ENCODE measurements at regions not wholly inside any gene's neighbourhood (a gene's known extent, or its start where the extent isn't known, plus 50 kb on each side); places are given as distances from the start of the nearest gene placed in this dataset.

GRCh38 chr21:35922618-35923017 is 137.7 kb downstream of the SETD4 start:
- peaks cover 26% of the 10 kb centered on the region for H3K27me3 Mint-ChIP-seq

GRCh38 chr21:35921471-35921870 is 138.9 kb downstream of the SETD4 start:
- Mint-ChIP-seq H3K27ac (no peak overlapping the region), H3K4me1 (ENCODE audit: low read depth) (no peaks in the 10 kb centered on the region), H3K27me3 (peaks cover 26% of the 10 kb centered on the region), H3K9me3 (peaks cover 3% of the 10 kb centered on the region), H3K4me3 (no peak overlapping the region), H3K36me3 (ENCODE audit: low read depth) (no peaks in the 10 kb centered on the region)

More at GRCh38 chr21:35922618-35923017, 137.7 kb downstream of the SETD4 start:
- Mint-ChIP-seq H3K4me1 (ENCODE audit: low read depth) (no peaks in the 10 kb centered on the region), H3K4me3 (no peak overlapping the region), H3K27ac (no peak overlapping the region), H3K36me3 (ENCODE audit: low read depth) (no peaks in the 10 kb centered on the region), H3K9me3 (peaks cover 3% of the 10 kb centered on the region)

- H3K27ac Mint-ChIP-seq, result no peak overlapping the region
- H3K9me3 Mint-ChIP-seq, result peaks cover 11% of the 10 kb centered on the region
- no peaks in the 10 kb centered on the region for H3K4me1 Mint-ChIP-seq (ENCODE audit: low read depth)
- no peak overlapping the region for H3K4me3 Mint-ChIP-seq
- H3K36me3 Mint-ChIP-seq (ENCODE audit: low read depth), result no peaks in the 10 kb centered on the region
- H3K27me3 Mint-ChIP-seq, result peaks cover 26% of the 10 kb centered on the region
Measured at GRCh38 chr21:35920436-35920835, 139.9 kb downstream of the SETD4 start.

GRCh38 chr21:35915030-35915429 is 145.3 kb downstream of the SETD4 start:
- no peaks in the 10 kb centered on the region for H3K4me1 Mint-ChIP-seq (ENCODE audit: low read depth)
- no peak overlapping the region for H3K4me3 Mint-ChIP-seq
- no peak overlapping the region for H3K27ac Mint-ChIP-seq
- H3K36me3 Mint-ChIP-seq (ENCODE audit: low read depth), result no peaks in the 10 kb centered on the region
- H3K9me3 Mint-ChIP-seq, result peaks cover 17% of the 10 kb centered on the region
- H3K27me3 Mint-ChIP-seq, result peaks cover 27% of the 10 kb centered on the region

- H3K27me3 Mint-ChIP-seq, result peaks cover 19% of the 10 kb centered on the region
- H3K27ac Mint-ChIP-seq, result no peak overlapping the region
- no peaks in the 10 kb centered on the region for H3K36me3 Mint-ChIP-seq (ENCODE audit: low read depth)
- H3K9me3 Mint-ChIP-seq, result peaks cover 14% of the 10 kb centered on the region
- no peak overlapping the region for H3K4me3 Mint-ChIP-seq
- H3K4me1 Mint-ChIP-seq (ENCODE audit: low read depth), result no peaks in the 10 kb centered on the region
Measured at GRCh38 chr21:35911412-35912191, 148.7 kb downstream of the SETD4 start.

- Mint-ChIP-seq H3K36me3 (ENCODE audit: low read depth) (no peaks in the 10 kb centered on the region), H3K4me3 (no peak overlapping the region), H3K4me1 (ENCODE audit: low read depth) (no peaks in the 10 kb centered on the region), H3K27ac (no peak overlapping the region), H3K9me3 (peaks cover under 1% of the 10 kb centered on the region), H3K27me3 (peaks cover 7% of the 10 kb centered on the region)
Measured at GRCh38 chr21:35909456-35910223, 150.7 kb downstream of the SETD4 start.

GRCh38 chr21:35908311-35909078 is 151.8 kb downstream of the SETD4 start:
- H3K27ac Mint-ChIP-seq, result no peak overlapping the region

GRCh38 chr21:35906586-35906985 is 153.7 kb downstream of the SETD4 start:
- peaks cover 4% of the 10 kb centered on the region for H3K27me3 Mint-ChIP-seq
- no peak overlapping the region for H3K4me3 Mint-ChIP-seq

More at GRCh38 chr21:35908311-35909078, 151.8 kb downstream of the SETD4 start:
- Mint-ChIP-seq H3K36me3 (ENCODE audit: low read depth) (no peaks in the 10 kb centered on the region), H3K27me3 (peaks cover 7% of the 10 kb centered on the region), H3K4me1 (ENCODE audit: low read depth) (no peaks in the 10 kb centered on the region), H3K4me3 (no peak overlapping the region), H3K9me3 (no peaks in the 10 kb centered on the region)

GRCh38 chr21:35905963-35906345 is 154.4 kb downstream of the SETD4 start:
- Mint-ChIP-seq H3K4me3 (no peak overlapping the region), H3K4me1 (ENCODE audit: low read depth) (no peaks in the 10 kb centered on the region), H3K9me3 (no peaks in the 10 kb centered on the region), H3K27ac (no peak overlapping the region), H3K27me3 (peaks cover 9% of the 10 kb centered on the region), H3K36me3 (ENCODE audit: low read depth) (no peaks in the 10 kb centered on the region)

More at GRCh38 chr21:35906586-35906985, 153.7 kb downstream of the SETD4 start:
- H3K36me3 Mint-ChIP-seq (ENCODE audit: low read depth), result no peaks in the 10 kb centered on the region
- no peak overlapping the region for H3K27ac Mint-ChIP-seq
- no peaks in the 10 kb centered on the region for H3K9me3 Mint-ChIP-seq
- H3K4me1 Mint-ChIP-seq (ENCODE audit: low read depth), result no peaks in the 10 kb centered on the region

GRCh38 chr21:35905096-35905962 is 155.0 kb downstream of the SETD4 start:
- no peaks in the 10 kb centered on the region for H3K4me1 Mint-ChIP-seq (ENCODE audit: low read depth)
- no peaks in the 10 kb centered on the region for H3K36me3 Mint-ChIP-seq (ENCODE audit: low read depth)
- H3K4me3 Mint-ChIP-seq, result no peak overlapping the region
- peaks cover 13% of the 10 kb centered on the region for H3K27me3 Mint-ChIP-seq
- H3K9me3 Mint-ChIP-seq, result no peaks in the 10 kb centered on the region
- no peak overlapping the region for H3K27ac Mint-ChIP-seq

- no peak overlapping the region for H3K4me3 Mint-ChIP-seq
- no peaks in the 10 kb centered on the region for H3K9me3 Mint-ChIP-seq
- no peaks in the 10 kb centered on the region for H3K4me1 Mint-ChIP-seq (ENCODE audit: low read depth)
- H3K36me3 Mint-ChIP-seq (ENCODE audit: low read depth), result no peaks in the 10 kb centered on the region
- H3K27me3 Mint-ChIP-seq, result peaks cover 18% of the 10 kb centered on the region
- no peak overlapping the region for H3K27ac Mint-ChIP-seq
Measured at GRCh38 chr21:35900539-35900938, 159.8 kb downstream of the SETD4 start.

- H3K4me3 Mint-ChIP-seq, result no peak overlapping the region
- no peaks in the 10 kb centered on the region for H3K36me3 Mint-ChIP-seq (ENCODE audit: low read depth)
- no peaks in the 10 kb centered on the region for H3K4me1 Mint-ChIP-seq (ENCODE audit: low read depth)
- no peak overlapping the region for H3K27ac Mint-ChIP-seq
- H3K9me3 Mint-ChIP-seq, result no peaks in the 10 kb centered on the region
- peaks cover 9% of the 10 kb centered on the region for H3K27me3 Mint-ChIP-seq
Measured at GRCh38 chr21:35896060-35896459, 164.3 kb downstream of the SETD4 start.

- Mint-ChIP-seq H3K27me3 (peaks cover 5% of the 10 kb centered on the region), H3K4me3 (no peak overlapping the region), H3K27ac (no peak overlapping the region), H3K4me1 (ENCODE audit: low read depth) (no peaks in the 10 kb centered on the region), H3K9me3 (no peaks in the 10 kb centered on the region), H3K36me3 (ENCODE audit: low read depth) (no peaks in the 10 kb centered on the region)
Measured at GRCh38 chr21:35895598-35895997, 164.7 kb downstream of the SETD4 start.

- no peak overlapping the region for H3K4me3 Mint-ChIP-seq
Measured at GRCh38 chr21:35893156-35893555, 167.2 kb downstream of the SETD4 start.

More at GRCh38 chr21:35893156-35893555, 167.2 kb downstream of the SETD4 start:
- Mint-ChIP-seq H3K27me3 (no peaks in the 10 kb centered on the region), H3K27ac (no peak overlapping the region), H3K36me3 (ENCODE audit: low read depth) (no peaks in the 10 kb centered on the region), H3K4me1 (ENCODE audit: low read depth) (no peaks in the 10 kb centered on the region), H3K9me3 (no peaks in the 10 kb centered on the region)
